NCI-H2196 treated with DMSO at 0.1 percent for 48 hours (cell line): ENCODE measurements at regions not wholly inside any gene's neighbourhood (a gene's known extent, or its start where the extent isn't known, plus 50 kb on each side); places are given as distances from the start of the nearest gene placed in this dataset.
"Not testable (repeated sequence)": the region's sequence is repeated elsewhere in the genome, so short reads cannot be mapped to it uniquely, and the experiment has no call there.

Source experiments
- DNase-seq: peaks from one replicate; lab custom pipeline; 2025; ENCODE audit not compliant: unreplicated experiment; lab: John Stamatoyannopoulos, UW

DNA sequence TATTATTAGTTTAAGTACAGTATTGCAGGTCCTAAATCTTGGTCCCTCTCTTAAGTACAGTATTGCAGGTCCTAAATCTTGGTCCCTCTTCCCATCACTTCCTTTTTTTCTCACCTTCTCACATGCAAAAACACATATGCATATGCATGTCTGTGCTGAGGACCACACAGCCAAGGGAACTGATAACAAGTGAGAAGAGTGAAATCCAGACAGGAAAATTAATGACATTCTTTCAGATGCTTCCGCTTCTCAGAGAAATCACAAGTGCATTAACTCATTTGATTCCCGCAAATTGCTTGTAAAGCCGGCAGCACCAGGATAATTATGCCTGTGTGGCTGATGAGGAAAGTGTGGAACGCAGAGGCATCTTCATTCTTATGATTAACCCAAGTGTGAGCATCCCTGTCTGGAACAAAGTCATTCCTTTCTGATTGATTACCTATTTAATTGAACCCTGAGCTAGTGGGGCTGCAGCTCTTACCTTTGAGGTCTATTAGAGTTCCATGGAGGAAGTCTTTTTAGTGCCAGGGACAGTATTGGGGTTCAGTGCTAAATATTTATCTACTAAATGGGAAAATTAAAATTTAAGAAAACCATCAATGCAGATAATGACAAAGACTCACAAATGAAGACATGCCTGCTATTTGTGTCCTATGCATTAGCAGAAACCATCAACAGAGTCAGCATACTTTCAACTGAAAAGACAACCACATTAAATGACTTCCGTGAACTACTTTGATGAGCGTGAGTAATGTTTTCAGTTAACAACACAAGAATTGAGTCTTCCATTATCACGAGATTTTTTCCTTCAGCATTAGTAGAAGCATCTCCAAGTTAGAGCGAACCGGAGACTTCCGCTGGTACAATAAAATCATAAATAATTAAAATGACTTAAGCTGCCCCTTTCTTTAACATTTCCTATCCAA is 220.4 kb upstream of the SLC35G4 start:
- no peak for DNase-seq

DNA sequence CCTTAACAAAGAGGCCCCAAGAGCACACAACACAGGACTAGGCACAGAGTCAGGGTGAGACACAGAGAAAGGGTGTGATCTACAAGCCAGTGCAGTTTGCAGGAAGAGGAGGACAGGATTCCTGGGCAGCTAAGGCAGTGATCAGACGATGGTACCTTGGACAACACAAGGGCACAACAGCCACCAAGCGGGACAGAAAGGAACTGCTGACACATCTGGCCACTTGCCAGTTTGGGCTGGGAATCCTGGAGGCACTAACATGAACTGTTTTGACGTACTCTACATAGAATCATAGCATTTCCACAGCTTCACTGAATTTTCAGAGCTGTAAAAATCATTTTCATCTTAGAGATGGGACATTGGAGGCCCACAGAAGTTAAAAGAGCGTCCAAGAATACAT is 221.5 kb upstream of the SLC35G4 start:
- DNase-seq: peak; percentile 47

DNA sequence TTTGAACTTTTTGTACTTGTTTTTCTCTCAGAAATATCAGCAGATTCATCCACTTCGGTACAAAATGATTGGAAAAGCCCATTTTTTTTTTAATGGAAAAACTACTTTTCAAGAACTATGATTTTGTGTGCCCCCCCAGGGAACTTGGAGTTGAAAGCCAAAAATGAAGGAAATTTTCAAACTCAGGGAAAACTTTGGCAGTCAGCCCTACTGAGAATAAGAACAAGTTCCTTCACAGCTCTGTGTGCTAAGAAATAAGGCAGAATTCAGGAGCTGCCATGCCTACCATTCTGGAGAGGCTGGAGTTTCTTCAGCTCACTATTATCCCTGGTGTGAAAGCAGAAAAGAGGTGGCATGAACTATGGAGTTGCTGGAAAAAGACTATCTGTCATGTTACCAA is 226.0 kb upstream of the SLC35G4 start:
- no peak for DNase-seq

DNA sequence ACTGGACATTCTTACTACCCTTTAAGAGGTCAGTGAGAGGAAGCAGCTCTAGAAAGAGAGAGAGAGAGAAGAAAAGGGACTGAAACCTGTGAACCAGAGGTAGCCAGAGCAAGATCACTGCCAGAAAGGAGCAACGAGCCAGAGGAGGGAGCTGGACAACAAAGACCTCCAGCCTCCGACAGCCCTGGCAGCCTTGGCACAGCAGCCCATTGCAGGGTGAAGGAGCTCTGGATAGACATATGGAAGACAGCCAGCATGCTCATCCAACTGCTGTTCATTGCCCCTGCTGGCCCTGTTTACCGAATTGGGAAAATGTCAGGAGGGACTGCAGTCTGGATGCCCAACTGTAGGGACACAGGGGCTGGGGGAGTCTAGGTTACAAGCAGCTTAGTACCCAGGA is 228.4 kb upstream of the SLC35G4 start:
- no peak for DNase-seq

DNA sequence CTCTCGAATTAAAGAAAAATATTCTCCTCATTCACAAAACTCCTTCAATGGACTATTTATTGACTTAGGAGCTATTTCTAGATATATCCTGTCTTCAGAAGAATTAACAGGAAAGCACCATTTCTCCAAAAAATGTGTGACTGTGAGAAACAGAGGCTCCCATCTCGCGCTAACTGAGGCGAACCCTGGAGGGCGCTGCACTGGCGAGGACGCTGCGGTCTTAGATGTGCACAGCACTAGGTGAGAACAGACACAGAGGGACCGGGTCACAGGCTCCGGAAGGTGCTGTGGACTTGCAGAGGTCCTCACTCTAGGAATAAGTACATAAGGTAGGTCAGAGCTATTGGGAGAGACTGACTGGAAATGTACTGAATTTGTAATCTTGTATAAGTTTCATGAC is 229.7 kb upstream of the SLC35G4 start:
- DNase-seq: no peak

DNA sequence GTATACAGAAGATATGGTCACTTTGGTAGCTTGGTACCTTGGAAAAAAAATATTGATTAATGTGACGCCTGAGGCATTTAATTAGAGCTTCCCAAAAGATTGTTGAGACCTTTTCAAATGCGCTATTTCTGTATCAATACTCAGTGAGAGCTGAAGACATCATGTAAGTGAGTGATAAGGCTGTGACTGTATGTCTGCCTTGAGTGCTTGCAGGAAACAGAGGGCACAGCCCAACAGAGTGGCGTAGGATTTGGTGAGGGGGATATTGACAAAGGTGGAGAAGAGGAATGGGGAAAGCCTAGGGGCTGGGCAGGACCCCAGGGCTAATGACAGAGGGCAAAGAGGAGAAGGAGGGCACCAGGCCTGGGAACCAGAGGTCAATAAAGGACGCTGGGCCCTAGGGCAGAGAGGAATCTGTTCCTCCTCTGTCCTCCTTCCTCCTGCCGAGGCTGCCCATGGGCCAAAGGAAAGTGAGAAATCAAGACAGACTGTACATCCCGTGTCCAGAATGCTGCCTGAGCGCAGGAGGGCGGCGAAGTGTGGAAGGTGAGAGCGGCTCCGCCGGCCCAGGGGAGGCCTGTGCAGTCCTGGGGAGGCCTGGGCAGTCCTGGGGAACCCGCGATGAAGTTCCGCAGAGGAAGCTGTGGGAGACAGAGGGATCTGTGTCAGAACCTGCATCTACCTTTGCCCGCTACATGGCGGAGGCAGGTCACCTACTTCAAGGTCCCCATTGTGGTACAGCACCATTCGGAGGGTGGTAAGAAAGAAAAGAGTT is 228.6 kb upstream of the PIEZO2 start:
- no peak for DNase-seq

DNA sequence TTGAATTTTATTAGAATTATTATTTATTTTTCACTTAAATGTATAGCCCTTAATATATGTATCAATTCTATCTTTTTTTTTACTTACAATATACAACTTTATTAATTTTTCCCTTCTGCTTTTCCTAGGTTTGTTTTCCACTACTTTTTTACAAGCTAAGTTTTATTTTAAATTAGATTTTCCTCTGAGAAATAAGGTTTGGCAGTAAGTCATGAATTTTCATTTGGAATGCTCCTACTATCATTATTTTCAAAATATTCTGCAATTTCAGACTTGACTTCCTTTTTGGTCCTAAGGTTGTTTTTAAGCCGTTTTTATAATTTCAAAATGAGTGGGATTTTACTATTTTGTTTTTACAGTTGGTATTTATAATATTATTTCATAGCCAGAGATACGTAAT is 222.8 kb upstream of the PIEZO2 start:
- DNase-seq: no peak

DNA sequence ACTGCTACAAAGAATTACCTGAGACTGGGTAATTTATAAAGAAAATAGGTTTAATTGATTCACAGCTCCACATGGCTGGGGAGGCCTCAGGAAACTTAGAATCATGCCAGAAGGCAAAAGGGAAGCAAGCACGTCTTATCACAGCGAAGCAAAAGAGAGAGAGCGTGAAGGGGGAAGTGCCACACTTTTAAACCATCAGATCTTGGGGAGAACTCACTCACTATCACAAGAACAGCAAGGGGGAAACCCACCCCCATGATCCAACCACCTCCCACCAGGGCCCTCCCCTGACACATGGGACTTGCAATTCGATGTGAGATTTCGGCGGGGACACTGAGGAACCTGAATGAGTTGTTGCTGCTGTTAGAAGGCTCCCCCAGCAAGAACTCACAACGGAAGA is 220.2 kb upstream of the PIEZO2 start:
- DNase-seq: no peak

DNA sequence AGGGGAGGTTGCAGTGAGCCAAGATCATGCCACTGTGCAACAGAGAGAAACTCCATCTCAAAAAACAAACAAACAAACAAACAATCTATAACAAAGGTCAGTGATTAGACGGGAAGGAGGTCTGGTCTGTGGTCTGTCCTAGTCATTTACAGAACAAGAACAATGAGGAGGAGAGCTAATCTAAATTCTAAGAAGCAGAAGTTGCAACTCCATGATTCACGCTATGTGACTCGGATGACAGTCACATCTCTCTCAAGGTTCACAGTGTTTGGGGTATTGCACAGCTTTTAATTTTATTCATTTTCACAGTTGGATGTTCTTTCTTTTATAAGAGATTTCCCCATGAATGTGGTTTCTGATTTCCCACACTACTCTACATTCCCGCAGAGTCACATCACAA is 218.7 kb upstream of the PIEZO2 start:
- no peak for DNase-seq

DNA sequence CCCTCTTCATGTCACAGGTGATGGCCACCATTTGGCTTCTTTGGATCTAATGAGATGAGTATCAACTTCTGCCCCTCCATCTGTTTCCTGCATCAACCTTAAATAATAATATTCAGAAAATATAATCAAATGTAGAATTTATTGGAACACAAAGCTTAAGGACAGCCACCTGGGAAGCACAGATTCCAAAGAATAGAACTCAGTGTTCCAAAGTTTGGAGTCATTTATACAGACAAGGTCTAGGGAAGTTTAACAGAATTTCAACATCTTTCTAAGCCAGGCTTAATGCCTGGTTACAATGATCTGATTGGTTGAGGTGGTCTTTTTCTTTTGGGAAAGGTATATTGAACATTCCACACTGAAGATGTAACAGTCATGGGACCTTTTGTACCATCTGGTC is 218.0 kb upstream of the PIEZO2 start:
- DNase-seq: no peak

DNA sequence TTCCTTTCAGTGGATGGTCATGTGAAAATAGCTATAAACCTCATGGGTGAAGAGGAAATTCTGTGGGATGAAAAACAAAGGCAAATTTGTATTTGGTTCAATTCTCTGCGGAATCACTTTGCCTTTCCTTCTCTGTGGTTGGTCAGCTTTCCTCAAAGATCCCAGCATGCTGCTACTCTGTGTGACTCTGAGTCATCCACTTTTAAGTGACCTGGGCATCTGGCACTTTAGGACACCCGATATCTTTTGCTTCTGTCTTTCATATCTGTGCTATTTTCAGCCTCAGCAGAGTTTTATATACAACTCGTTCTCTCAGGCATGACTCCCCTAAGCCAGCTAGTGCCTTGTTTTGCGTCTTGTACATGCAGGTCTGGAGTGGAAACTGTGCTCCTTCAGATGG is 217.0 kb upstream of the PIEZO2 start:
- DNase-seq: peak; percentile 59

DNA sequence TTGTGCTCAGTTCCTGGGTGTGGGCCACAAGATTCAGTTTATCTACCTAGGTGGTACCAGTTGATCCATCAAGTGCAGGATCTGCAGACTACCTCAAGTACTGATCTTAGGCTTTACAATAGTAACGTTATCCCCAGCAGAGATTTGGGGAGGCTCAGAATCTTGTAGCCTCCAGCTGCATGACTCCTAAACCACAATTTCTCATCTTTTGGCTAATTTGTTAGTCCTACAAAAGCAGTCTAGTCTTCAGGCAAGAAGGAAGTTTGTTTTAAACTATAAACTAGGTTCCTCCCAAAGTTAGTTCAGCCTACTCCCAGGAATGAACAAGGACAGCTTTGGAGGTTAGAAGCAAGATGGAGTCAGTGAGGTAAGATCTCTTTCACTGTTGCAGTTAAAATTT is 213.5 kb upstream of the PIEZO2 start:
- DNase-seq: no peak

DNA sequence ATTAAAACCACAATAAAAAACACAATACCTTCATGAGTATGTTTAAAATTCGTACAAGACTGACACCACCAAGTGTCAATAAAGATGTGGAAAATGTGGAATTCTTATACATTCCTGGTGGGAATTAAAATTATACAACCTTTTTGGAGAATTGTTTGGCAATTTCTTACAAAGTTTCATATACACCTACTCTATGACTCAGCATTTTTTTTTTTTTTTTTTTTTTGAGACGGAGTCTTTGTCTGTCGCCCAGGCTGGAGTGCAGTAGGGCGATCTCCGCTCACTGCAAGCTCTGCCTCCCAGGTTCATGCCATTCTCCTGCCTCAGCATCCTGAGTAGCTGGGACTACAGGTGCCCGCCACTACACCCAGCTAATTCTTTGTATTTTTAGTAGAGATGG is 212.5 kb upstream of the PIEZO2 start:
- DNase-seq: not testable (repeated sequence)

DNA sequence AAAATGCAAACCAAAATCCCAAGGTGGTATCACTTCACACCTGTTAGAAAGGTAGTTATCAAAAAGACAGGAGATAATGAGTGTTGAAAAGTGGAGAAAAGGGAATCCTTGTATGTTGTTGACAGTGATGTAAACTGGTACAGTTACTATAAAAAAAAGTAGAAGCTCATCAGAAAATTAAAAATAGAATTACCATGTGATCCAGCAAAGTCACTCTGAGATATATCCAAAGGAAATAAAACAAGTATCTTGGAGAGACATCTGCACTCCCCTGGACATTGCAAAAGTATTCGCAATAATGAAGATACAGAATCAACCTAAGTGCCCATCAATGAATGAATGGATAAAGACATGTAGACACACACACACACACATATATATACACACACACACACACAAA is 208.3 kb upstream of the PIEZO2 start:
- no peak for DNase-seq

DNA sequence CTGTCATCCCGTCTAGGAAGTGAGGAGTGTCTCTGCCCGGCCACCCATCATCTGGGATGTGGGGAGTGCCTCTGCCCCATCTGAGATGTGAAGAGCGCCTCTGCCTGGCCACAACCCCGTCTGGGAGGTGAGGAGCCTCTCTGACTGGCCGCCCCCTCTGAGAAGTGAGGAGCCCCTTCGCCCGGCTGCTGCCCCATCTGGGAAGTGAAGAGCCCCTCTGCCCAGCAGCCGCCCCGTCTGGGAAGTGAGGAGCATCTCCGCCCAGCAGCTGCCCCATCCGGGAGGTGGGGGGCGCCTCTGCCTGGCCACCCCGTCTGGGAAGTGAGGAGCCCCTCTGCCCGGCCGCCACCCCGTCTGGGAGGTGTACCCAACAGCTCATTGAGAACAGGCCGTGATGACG is 195.2 kb upstream of the PIEZO2 start:
- DNase-seq: not testable (repeated sequence)

DNA sequence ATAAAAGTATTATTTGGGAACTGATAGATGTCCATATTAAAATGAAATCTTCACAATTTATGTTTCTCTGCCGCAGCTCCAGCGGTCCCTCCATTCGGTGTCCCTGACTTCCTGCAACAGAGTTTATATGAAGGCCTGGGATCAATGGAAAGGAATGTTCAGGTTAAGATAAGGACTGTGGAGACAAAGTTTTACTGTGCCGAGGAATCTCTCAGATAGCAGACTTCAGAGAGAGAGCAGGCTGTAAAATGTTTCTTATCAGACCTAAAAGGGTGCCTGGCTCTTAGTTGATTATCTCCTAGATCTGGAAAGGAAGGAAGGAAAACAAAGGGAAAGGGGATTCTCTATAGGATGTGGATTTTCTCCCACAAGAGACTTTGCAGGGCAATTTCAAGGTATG is 193.7 kb upstream of the PIEZO2 start:
- no peak for DNase-seq

DNA sequence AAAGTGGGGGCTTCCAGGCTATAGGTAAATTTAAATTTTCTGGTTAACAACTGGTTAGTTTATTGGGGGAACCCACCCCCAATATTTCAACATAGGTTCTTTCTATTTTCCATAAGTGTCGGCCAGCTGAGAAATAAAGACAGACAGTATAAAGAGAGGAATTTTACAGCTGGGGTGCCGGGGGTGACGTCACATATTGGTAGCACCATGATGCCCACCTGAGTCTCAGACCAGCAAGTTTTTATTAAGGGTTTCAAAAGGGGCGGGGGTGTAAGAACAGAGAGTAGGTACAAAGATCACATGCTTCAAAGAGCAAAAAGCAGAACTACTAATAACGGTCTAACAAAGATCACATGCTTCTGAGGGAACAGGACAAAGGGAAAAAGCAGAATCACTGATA is 192.7 kb upstream of the PIEZO2 start:
- not testable (repeated sequence) for DNase-seq

DNA sequence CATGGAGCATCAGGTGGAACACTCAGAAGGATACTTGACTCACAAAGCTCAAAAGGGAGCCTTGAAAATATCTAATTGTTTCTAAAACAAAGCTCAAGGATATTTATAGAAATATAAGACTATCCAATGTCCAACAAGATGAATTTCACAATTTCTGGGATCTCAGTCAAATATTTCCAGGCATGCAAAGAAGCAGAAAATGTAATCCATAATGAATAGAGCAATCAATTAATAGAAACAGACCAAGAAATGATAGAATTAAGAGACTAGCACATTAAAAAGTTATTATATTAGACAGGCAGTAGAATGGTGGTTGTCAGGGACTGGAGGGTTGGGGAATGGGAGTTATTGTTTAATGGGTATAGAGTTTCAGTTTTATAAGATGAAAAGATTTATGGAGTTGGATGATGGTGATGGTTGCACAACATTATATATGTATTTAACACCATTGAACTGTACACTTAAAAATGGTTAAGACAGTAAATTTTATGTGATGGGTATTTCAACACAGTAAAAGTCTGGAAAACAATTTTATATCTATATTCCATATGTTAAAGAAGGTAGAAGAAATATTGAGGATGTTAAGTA is 189.9 kb upstream of the PIEZO2 start:
- DNase-seq: no peak

DNA sequence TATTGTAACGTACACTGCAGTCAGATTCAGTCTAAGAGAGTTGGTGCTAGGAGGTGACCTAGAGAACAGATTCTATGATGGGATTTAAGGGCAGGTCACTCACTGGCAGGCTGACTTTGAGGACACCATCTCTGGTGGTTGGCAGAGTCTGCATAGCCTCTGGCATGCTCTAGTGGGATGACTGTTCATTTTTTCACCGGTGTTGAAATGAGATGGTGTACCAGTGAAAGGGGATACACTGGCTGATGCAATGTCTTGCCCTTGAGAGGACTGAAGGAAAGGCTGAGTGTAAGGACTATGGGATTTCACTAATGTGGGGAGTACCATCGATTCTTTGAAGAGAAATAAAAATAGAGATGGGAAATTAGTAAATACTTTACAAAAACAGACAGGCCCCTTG is 186.9 kb upstream of the PIEZO2 start:
- DNase-seq: no peak

DNA sequence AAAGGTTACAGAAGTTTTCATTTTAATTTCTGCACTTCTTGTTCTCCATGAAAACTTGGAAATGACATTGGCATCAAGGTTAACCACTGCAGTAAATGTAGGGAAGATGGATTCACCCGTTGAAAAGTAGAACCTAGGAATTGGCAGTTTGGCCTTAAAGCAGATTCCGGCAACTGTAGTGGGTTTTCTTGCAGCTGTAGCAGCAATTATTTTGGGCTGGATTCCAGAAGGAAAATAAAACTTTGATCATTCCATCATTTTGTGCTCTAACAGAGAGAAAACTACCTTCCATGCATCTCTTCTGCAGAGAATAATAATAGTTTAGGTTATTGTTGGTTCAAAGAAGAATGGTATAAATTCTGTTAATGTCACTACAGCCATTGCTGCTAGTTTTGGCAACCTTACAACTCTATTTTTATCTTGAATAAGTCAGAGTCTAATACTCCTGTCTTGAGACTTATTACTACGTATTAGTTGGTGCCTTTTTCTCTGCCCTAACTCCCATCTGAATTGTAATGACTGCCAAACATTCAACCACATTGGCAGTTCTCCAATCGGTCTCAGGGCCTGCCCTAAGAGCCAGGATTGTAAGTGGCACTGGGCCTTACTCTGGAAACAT is 178.1 kb upstream of the PIEZO2 start:
- no peak for DNase-seq
